Fibroblast of lung (primary cell): ENCODE measurements at regions not wholly inside any gene's neighbourhood (a gene's known extent, or its start where the extent isn't known, plus 50 kb on each side); places are given as distances from the start of the nearest gene placed in this dataset.

ENCODE experiments used
- DNase-seq, 2 donors: peaks; one replicate each; pipeline versions ENCODE4 v3.0.0 to v3.0.0-alpha.2; 2010; ENCODE audit warnings: low read depth in 2 of 2
- H2AFZ ChIP-seq: 2 replicates; pipeline ENCODE4 v1.5.1; 2012; ENCODE audit warnings: low read length, control low read depth, inconsistent platforms
- H3K27ac ChIP-seq: 2 replicates; pipeline ENCODE4 v1.5.1; 2011; ENCODE audit warnings: low read length, control low read depth; ENCODE audit not compliant: insufficient read depth
- H3K27me3 ChIP-seq: 2 replicates; pipeline ENCODE4 v1.5.1; 2011; ENCODE audit warnings: mild to moderate bottlenecking, low read length; ENCODE audit not compliant: control insufficient read depth, insufficient read depth
- H3K36me3 ChIP-seq: 2 replicates; pipeline ENCODE4 v1.5.1; 2011; ENCODE audit warnings: low read length; ENCODE audit not compliant: control insufficient read depth, insufficient read depth
- H3K4me1 ChIP-seq: 2 replicates; pipeline ENCODE4 v1.5.1; 2011; ENCODE audit warnings: low read length; ENCODE audit not compliant: control insufficient read depth, insufficient read depth; ENCODE audit errors: extremely low read depth
- H3K4me2 ChIP-seq: 2 replicates; pipeline ENCODE4 v1.5.1; 2011; ENCODE audit warnings: low read length, control low read depth; ENCODE audit not compliant: insufficient read depth; ENCODE audit errors: extremely low read depth
- H3K4me3 ChIP-seq, 4 experiments: fragments of 200-600 bp in 1 of 4; sonication (generic) in 1 of 4; replicated peaks in 1 of 4; 2 replicates each; pipeline ENCODE4 v1.5.1; 2011 to 2016; ENCODE audit warnings: low read length in 4 of 4, low read depth in 3 of 4, mild to moderate bottlenecking in 3 of 4, control low read depth in 2 of 4, inconsistent platforms in 1 of 4, mixed read lengths in 1 of 4; ENCODE audit not compliant: insufficient read depth in 1 of 4; ENCODE audit errors: control extremely low read depth in 1 of 4
- H3K79me2 ChIP-seq: 2 replicates; pipeline ENCODE4 v1.5.1; 2012; ENCODE audit warnings: mild to moderate bottlenecking, low read length, inconsistent platforms; ENCODE audit not compliant: control insufficient read depth, insufficient read depth
- H3K9ac ChIP-seq: 2 replicates; pipeline ENCODE4 v1.5.1; 2011; ENCODE audit warnings: mild to moderate bottlenecking, low read length, control low read depth; ENCODE audit not compliant: insufficient read depth
- H3K9me3 ChIP-seq: 2 replicates; pipeline ENCODE4 v1.5.1; 2012; ENCODE audit warnings: low read depth, low read length; ENCODE audit not compliant: control insufficient read depth, insufficient read depth
- H4K20me1 ChIP-seq: 2 replicates; pipeline ENCODE4 v1.5.1; 2011; ENCODE audit warnings: low read length; ENCODE audit not compliant: control insufficient read depth, insufficient read depth; ENCODE audit errors: extremely low read depth
- EZH2 ChIP-seq: IDR thresholded peaks from 2 replicates; pipeline ENCODE4 v1.5.1; 2012; ENCODE audit warnings: low read length, control low read depth, mild to moderate bottlenecking; ENCODE audit errors: missing control alignments
- TF ChIP-seq, protein P1 (sequence below), 2 donors: IDR thresholded peaks in 1 of 2; conservative IDR thresholded peaks in 1 of 2; 1 replicate in 1 of 2; 2 replicates in 1 of 2; pipeline ENCODE4 v1.5.1; 2011 to 2012; ENCODE audit warnings: low read length in 2 of 2, control low read depth in 1 of 2, inconsistent platforms in 1 of 2, low read depth in 1 of 2, mild to moderate bottlenecking in 1 of 2

DNA sequence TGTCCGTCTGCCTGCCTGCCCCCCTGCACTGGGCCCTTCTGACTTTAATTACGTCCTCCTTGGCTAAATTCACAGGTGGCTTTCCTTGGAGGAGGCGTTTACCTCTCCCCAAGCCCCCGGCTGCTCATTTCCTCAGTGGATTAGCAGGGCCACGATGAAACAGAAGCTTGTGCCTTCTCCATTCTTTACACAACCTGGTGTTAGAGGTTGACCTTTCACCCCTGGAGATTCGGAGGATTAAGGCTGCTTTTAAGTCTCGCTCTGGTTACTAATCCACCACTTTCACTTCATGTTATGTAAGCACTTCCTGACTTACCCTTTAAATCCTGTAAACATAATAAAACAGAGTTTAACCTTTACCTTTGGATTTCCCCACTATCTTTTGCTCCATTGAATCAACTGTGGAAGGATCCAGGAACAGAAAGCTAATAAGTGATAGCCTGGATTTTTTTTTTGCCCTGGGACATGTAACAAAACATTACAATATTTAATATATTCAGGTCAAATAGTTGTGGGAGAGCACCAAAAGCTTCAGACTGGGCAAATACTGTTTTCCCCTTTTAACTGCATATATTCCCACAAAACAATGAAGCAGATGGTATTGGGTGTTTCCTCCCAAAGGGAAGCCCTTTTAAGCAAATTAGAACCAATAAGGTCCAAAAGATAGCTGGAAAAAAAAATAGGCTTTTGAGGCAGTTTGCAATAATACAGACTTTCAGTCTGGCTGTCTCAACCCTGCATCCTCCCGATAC, 370.2 kb downstream of the EN1 start:
- Histone ChIP-seq H3K27ac (no peak overlapping the region), H3K9me3 (no peaks in the 10 kb centered on the region), H3K27me3 (no peaks in the 10 kb centered on the region), H4K20me1 (no peaks in the 10 kb centered on the region), H3K79me2 (no peaks in the 10 kb centered on the region), H3K9ac (no peak overlapping the region), H3K36me3 (no peaks in the 10 kb centered on the region), H3K4me3 (no peak overlapping the region), H2AFZ (no peak overlapping the region), H3K4me1 (no peaks in the 10 kb centered on the region), H3K4me2 (no peak overlapping the region)
- TF ChIP-seq EZH2: no peak
- TF ChIP-seq, protein P1, sequence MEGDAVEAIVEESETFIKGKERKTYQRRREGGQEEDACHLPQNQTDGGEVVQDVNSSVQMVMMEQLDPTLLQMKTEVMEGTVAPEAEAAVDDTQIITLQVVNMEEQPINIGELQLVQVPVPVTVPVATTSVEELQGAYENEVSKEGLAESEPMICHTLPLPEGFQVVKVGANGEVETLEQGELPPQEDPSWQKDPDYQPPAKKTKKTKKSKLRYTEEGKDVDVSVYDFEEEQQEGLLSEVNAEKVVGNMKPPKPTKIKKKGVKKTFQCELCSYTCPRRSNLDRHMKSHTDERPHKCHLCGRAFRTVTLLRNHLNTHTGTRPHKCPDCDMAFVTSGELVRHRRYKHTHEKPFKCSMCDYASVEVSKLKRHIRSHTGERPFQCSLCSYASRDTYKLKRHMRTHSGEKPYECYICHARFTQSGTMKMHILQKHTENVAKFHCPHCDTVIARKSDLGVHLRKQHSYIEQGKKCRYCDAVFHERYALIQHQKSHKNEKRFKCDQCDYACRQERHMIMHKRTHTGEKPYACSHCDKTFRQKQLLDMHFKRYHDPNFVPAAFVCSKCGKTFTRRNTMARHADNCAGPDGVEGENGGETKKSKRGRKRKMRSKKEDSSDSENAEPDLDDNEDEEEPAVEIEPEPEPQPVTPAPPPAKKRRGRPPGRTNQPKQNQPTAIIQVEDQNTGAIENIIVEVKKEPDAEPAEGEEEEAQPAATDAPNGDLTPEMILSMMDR (conservative IDR thresholded peaks at IDR 0.05 in 1 of 2, IDR thresholded peaks at IDR 0.05 in 1 of 2; ENCODE audit: low read depth in 1 of 2, low read length in 2 of 2): no peak
- no peak for DNase-seq

DNA sequence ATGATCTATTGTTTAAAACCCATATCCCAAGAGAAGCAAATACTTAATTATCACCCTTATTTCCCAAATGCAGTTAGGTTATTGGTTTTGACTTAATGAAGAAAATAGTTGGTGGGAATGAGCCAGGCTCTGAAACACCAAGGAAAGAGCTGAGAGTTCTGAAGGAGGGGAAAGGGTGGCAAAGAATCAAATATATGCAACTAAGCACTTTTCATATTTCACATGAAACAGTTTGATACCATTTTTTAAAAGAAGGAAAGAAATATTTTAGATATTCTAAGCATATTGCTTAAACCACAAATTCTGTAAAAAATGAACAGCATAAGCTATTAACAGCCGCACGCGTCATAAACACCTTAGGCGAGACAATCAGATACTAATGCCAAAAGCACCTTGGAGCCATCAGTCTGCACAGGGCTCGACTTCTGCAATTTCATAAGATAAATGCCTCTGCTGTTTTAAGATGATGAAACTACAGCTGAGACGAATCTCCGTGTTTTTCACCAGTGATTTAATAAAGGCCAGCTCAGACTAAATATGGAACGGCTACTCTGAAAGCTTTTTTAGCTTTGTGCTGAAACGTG, 371.7 kb downstream of the EN1 start:
- no peak for DNase-seq
- no peaks in the 10 kb centered on the region for H3K79me2 ChIP-seq
- no peak overlapping the region for H3K4me2 ChIP-seq
- H3K9ac ChIP-seq: no peak overlapping the region
- no peaks in the 10 kb centered on the region for H3K27me3 ChIP-seq
- H3K9me3 ChIP-seq: no peaks in the 10 kb centered on the region
- no peaks in the 10 kb centered on the region for H3K4me1 ChIP-seq
- H4K20me1 ChIP-seq: no peaks in the 10 kb centered on the region
- TF ChIP-seq EZH2: no peak
- TF ChIP-seq, protein P1 (conservative IDR thresholded peaks at IDR 0.05 in 1 of 2, IDR thresholded peaks at IDR 0.05 in 1 of 2; ENCODE audit: low read depth in 1 of 2, low read length in 2 of 2): no peak
- no peak overlapping the region for H3K4me3 ChIP-seq
- no peaks in the 10 kb centered on the region for H3K36me3 ChIP-seq
- H3K27ac ChIP-seq: no peak overlapping the region
- no peak overlapping the region for H2AFZ ChIP-seq

DNA sequence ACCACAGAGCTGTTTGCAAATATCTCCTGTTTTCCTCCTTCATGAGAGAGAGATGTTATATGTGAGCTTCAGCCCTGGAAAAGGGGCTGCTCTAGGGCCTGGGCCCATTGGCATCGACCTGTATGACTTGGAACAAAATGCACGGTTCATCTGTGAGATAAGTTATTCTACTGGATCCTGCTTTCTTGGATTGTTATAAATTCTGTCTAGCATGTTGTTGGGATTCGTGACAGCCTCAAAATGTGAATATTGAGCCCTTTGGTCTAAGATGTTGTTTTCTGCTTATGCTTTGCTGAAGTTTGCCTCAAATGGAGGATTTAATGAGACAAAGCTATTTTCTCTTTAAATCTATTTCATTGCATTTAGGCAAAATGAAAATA, 372.9 kb downstream of the EN1 start:
- Histone ChIP-seq H3K9ac (no peak overlapping the region), H2AFZ (no peak overlapping the region), H3K36me3 (no peaks in the 10 kb centered on the region), H3K4me3 (no peak overlapping the region), H4K20me1 (no peaks in the 10 kb centered on the region), H3K9me3 (no peaks in the 10 kb centered on the region), H3K4me1 (no peaks in the 10 kb centered on the region), H3K79me2 (no peaks in the 10 kb centered on the region), H3K27ac (no peak overlapping the region), H3K27me3 (no peaks in the 10 kb centered on the region), H3K4me2 (no peak overlapping the region)
- TF ChIP-seq EZH2: no peak
- TF ChIP-seq, protein P1 (conservative IDR thresholded peaks at IDR 0.05 in 1 of 2, IDR thresholded peaks at IDR 0.05 in 1 of 2; ENCODE audit: low read depth in 1 of 2, low read length in 2 of 2): no peak
- no peak for DNase-seq
